Neuronal stem cell (in vitro differentiated cells): ENCODE measurements at regions not wholly inside any gene's neighbourhood (a gene's known extent, or its start where the extent isn't known, plus 50 kb on each side); places are given as distances from the start of the nearest gene placed in this dataset.

Source experiments
- DNase-seq: peaks from one replicate; pipeline ENCODE4 v3.0.0-alpha.2; 2013; ENCODE audit warnings: low spot score
- H2AFZ ChIP-seq: one replicate; pipeline ENCODE4 v1.6.1; 2013; ENCODE audit warnings: mild to moderate bottlenecking, low read length, inconsistent platforms
- H2AK5ac ChIP-seq: 2 replicates; pipeline ENCODE4 v1.6.1; 2013; ENCODE audit warnings: low read depth, mild to moderate bottlenecking, inconsistent platforms, low read length, moderate library complexity, mixed read lengths
- H2BK120ac ChIP-seq: 2 replicates; pipeline ENCODE4 v1.6.1; 2013; ENCODE audit warnings: low read depth, mild to moderate bottlenecking, inconsistent platforms, low read length, moderate library complexity, mixed read lengths
- H2BK12ac ChIP-seq: one replicate; pipeline ENCODE4 v1.6.1; 2013; ENCODE audit warnings: low read length, inconsistent platforms
- H2BK15ac ChIP-seq: 2 replicates; pipeline ENCODE4 v1.6.1; 2013; ENCODE audit warnings: mild to moderate bottlenecking, low read length, inconsistent platforms, mixed read lengths
- H2BK5ac ChIP-seq: one replicate; pipeline ENCODE4 v1.6.1; 2013; ENCODE audit warnings: inconsistent platforms, mild to moderate bottlenecking, low read length, moderate library complexity
- H3K14ac ChIP-seq: one replicate; pipeline ENCODE4 v1.6.1; 2013; ENCODE audit warnings: low read length, inconsistent platforms
- H3K18ac ChIP-seq: 2 replicates; pipeline ENCODE4 v1.6.1; 2013; ENCODE audit warnings: low read length, inconsistent platforms
- H3K23ac ChIP-seq: 2 replicates; pipeline ENCODE4 v1.6.1; 2013; ENCODE audit warnings: low read depth, mild to moderate bottlenecking, mixed read lengths, low read length, inconsistent platforms; ENCODE audit not compliant: poor library complexity
- H3K27ac ChIP-seq: replicated peaks from 3 replicates; pipeline ENCODE4 v1.5.1; 2013; ENCODE audit warnings: low read length, inconsistent platforms
- H3K27me3 ChIP-seq, 3 experiments: 2 replicates each; pipeline ENCODE4 v1.6.1; 2013; ENCODE audit warnings: low read length in 3 of 3, mild to moderate bottlenecking in 2 of 3, inconsistent platforms in 1 of 3, low read depth in 1 of 3, mixed read lengths in 1 of 3, moderate library complexity in 1 of 3; ENCODE audit not compliant: control insufficient read depth in 3 of 3, insufficient read depth in 3 of 3
- H3K36me3 ChIP-seq, 2 donors: replicated peaks in 1 of 2; 2 replicates each; pipeline ENCODE4 v1.6.1; 2013; ENCODE audit warnings: low read length in 2 of 2; ENCODE audit not compliant: control insufficient read depth in 2 of 2, insufficient read depth in 2 of 2
- H3K4ac ChIP-seq: 2 replicates; pipeline ENCODE4 v1.6.1; 2013; ENCODE audit warnings: inconsistent platforms, mild to moderate bottlenecking, low read length, moderate library complexity
- H3K4me1 ChIP-seq, 2 donors: 1 replicate in 1 of 2; 2 replicates in 1 of 2; pipeline ENCODE4 v1.6.1; 2013; ENCODE audit warnings: low read length in 2 of 2, low read depth in 1 of 2; ENCODE audit not compliant: control insufficient read depth in 2 of 2, insufficient read depth in 1 of 2
- H3K4me2 ChIP-seq: one replicate; pipeline ENCODE4 v1.6.1; 2013; ENCODE audit warnings: mild to moderate bottlenecking, low read length, inconsistent platforms; ENCODE audit not compliant: insufficient read depth, poor library complexity, severe bottlenecking
- H3K4me3 ChIP-seq, 2 donors: 2 replicates each; pipeline ENCODE4 v1.5.1; 2013; ENCODE audit warnings: low read length in 2 of 2, mild to moderate bottlenecking in 2 of 2, inconsistent platforms in 1 of 2, moderate library complexity in 1 of 2
- H3K79me1 ChIP-seq: one replicate; pipeline ENCODE4 v1.6.1; 2013; ENCODE audit warnings: low read depth, mild to moderate bottlenecking, inconsistent platforms, low read length, moderate library complexity
- H3K9ac ChIP-seq: one replicate; pipeline ENCODE4 v1.6.1; 2013; ENCODE audit warnings: mild to moderate bottlenecking, low read depth, low read length, inconsistent platforms; ENCODE audit not compliant: poor library complexity
- H3K9me3 ChIP-seq, 2 donors: replicated peaks in 1 of 2; 2 replicates each; pipeline versions ENCODE3 to v1.6.1; 2013; ENCODE audit warnings: low read length in 2 of 2, mild to moderate bottlenecking in 2 of 2, inconsistent platforms in 1 of 2, low read depth in 1 of 2, mixed read lengths in 1 of 2, moderate library complexity in 1 of 2; ENCODE audit not compliant: control insufficient read depth in 2 of 2, insufficient read depth in 1 of 2
- H4K8ac ChIP-seq: one replicate; pipeline ENCODE4 v1.6.1; 2013; ENCODE audit warnings: low read depth, mild to moderate bottlenecking, inconsistent platforms, low read length, moderate library complexity
- H4K91ac ChIP-seq: one replicate; pipeline ENCODE4 v1.6.1; 2013; ENCODE audit warnings: low read length, low read depth, mild to moderate bottlenecking, inconsistent platforms; ENCODE audit not compliant: poor library complexity
- WGBS, 2 donors: extraction: QIAGEN DNeasy Blood & Tissue Kit; methylation state at CpG; one replicate each; pipeline ENCODE4 v1.1.7; 2013; ENCODE audit warnings: missing lambda C conversion rate in 2 of 2, mixed read lengths in 1 of 2; ENCODE audit not compliant: insufficient read length in 2 of 2, insufficient replicate concordance in 1 of 2; ENCODE audit errors: extremely low coverage in 2 of 2; 5-methylcytosine and 5-hydroxymethylcytosine counted together

GRCh38 chr13:58907347-58907746 lies 1256.4 kb downstream of the DIAPH3 start:
- Histone ChIP-seq H3K4me2 (no peak overlapping the region), H2AFZ (no peak overlapping the region), H3K4me1 (no peaks in the 10 kb centered on the region), H2AK5ac (no peak overlapping the region), H2BK12ac (no peak overlapping the region), H3K4ac (no peak overlapping the region), H3K9me3 (no peaks in the 10 kb centered on the region), H4K91ac (no peak overlapping the region), H3K14ac (no peak overlapping the region), H3K27me3 (no peaks in the 10 kb centered on the region), H3K27ac (no peak overlapping the region), H2BK15ac (no peak overlapping the region), H3K36me3 (no peaks in the 10 kb centered on the region), H2BK120ac (no peak overlapping the region), H4K8ac (no peak overlapping the region), H3K9ac (no peak overlapping the region), H3K4me3 (no peak overlapping the region), H3K79me1 (no peaks in the 10 kb centered on the region), H3K23ac (no peak overlapping the region), H2BK5ac (no peak overlapping the region), H3K18ac (no peak overlapping the region)
- no peak for DNase-seq

DNA sequence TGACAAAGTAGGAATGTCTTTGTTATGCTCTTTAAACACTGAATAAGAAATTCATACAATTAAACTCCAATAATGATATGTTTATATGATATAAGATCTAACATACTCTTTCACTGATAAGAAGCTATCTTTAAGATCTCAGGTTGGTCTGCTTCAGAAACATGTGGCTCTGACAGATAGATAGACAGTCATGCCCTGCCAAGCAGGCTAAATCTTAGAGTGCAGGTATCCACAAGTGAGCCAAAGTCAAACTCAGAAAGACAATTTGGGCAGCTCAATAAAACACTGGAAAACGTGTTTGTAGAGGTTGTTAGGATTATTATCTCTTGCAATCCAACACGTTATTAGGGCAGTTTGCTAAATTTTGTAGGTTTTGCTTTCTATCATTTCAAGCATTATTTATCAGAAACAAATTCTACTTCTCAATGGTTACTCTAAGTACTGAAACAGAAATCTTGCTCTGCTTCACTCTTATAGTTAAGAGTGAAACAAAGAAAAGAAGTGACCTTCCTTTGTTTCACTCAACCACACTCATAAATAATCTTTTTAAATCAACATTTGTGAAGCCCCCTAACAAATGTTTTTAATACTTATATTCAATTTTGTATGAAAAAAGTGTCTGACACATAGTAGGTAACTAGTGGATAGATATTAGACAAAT lies 1255.6 kb downstream of the DIAPH3 start:
- Histone ChIP-seq H3K27ac (no peak overlapping the region), H3K27me3 (no peaks in the 10 kb centered on the region), H2BK15ac (no peak overlapping the region), H2BK120ac (no peak overlapping the region), H2BK12ac (no peak overlapping the region), H3K4me3 (no peak overlapping the region), H3K4ac (no peak overlapping the region), H4K8ac (no peak overlapping the region), H3K4me2 (no peak overlapping the region), H3K23ac (no peak overlapping the region), H2BK5ac (no peak overlapping the region), H3K9me3 (no peaks in the 10 kb centered on the region), H3K79me1 (no peaks in the 10 kb centered on the region), H3K4me1 (no peaks in the 10 kb centered on the region), H3K9ac (no peak overlapping the region), H3K36me3 (no peaks in the 10 kb centered on the region), H3K18ac (no peak overlapping the region), H2AFZ (no peak overlapping the region), H3K14ac (no peak overlapping the region), H4K91ac (no peak overlapping the region), H2AK5ac (no peak overlapping the region)
- DNase-seq = no peak
- no CpG with 5 or more reads among the region's 2 CpGs for WGBS, 2 donors

- H2BK5ac ChIP-seq = no peak overlapping the region
- H3K23ac ChIP-seq = no peak overlapping the region
- H3K27me3 ChIP-seq = no peaks in the 10 kb centered on the region
- no peaks in the 10 kb centered on the region for H3K79me1 ChIP-seq
- H2AK5ac ChIP-seq = no peak overlapping the region
- H3K4me1 ChIP-seq = no peaks in the 10 kb centered on the region
- no peak overlapping the region for H3K14ac ChIP-seq
- no peak overlapping the region for H2BK120ac ChIP-seq
- H4K91ac ChIP-seq = no peak overlapping the region
- no peak overlapping the region for H2BK12ac ChIP-seq
- H2AFZ ChIP-seq = peak overlapping the region; percentile 61
- H3K9me3 ChIP-seq = no peaks in the 10 kb centered on the region
- no peak overlapping the region for H3K4me2 ChIP-seq
- no peak overlapping the region for H3K4ac ChIP-seq
- no peaks in the 10 kb centered on the region for H3K36me3 ChIP-seq
- no peak overlapping the region for H4K8ac ChIP-seq
- no peak overlapping the region for H3K18ac ChIP-seq
- no peak overlapping the region for H3K27ac ChIP-seq
- WGBS, 2 donors = no CpG with 5 or more reads among the region's 3 CpGs
- H2BK15ac ChIP-seq = no peak overlapping the region
- DNase-seq = no peak
- H3K9ac ChIP-seq = no peak overlapping the region
- no peak overlapping the region for H3K4me3 ChIP-seq
These were observed 1244.2 kb downstream of the DIAPH3 start for GRCh38 chr13:58919551-58919950.

GRCh38 chr13:58921129-58921528 lies 1242.6 kb downstream of the DIAPH3 start:
- no peak for DNase-seq
- Histone ChIP-seq H3K4me2 (no peak overlapping the region), H3K18ac (no peak overlapping the region), H3K27ac (no peak overlapping the region), H4K8ac (no peak overlapping the region), H3K23ac (no peak overlapping the region), H3K27me3 (no peaks in the 10 kb centered on the region), H3K4me3 (no peak overlapping the region), H3K4ac (no peak overlapping the region), H4K91ac (no peak overlapping the region), H2BK12ac (no peak overlapping the region), H2BK120ac (no peak overlapping the region), H2BK5ac (no peak overlapping the region), H3K79me1 (no peaks in the 10 kb centered on the region), H3K14ac (no peak overlapping the region), H3K4me1 (no peaks in the 10 kb centered on the region), H3K9me3 (no peaks in the 10 kb centered on the region), H2AK5ac (no peak overlapping the region), H2BK15ac (no peak overlapping the region), H3K36me3 (no peaks in the 10 kb centered on the region), H3K9ac (no peak overlapping the region), H2AFZ (no peak overlapping the region)
- no CpG with 5 or more reads among the region's 3 CpGs for WGBS, 2 donors
